CD4-positive, alpha-beta T cell (primary cell): ENCODE measurements at regions not wholly inside any gene's neighbourhood (a gene's known extent, or its start where the extent isn't known, plus 50 kb on each side); places are given as distances from the start of the nearest gene placed in this dataset.

Experiments used
- ATAC-seq: fragments of 200-7000 bp; cut with Tn5 transposase; one replicate; pipeline ENCODE4 v1.10.0; 2022; ENCODE audit warnings: mild to moderate bottlenecking; ENCODE audit not compliant: poor library complexity
- CTCF ChIA-PET: fragments of 350-600 bp; sonication (Branson Sonifier 250); formaldehyde crosslinking; loops from one replicate; lab custom pipeline; 2021; ENCODE audit warnings: antibody characterized with exemption, inconsistent platforms; lab: Charles Lee
- POLR2A ChIA-PET: fragments of 350-600 bp; sonication (Branson Sonifier 250); formaldehyde crosslinking; loops from one replicate; lab custom pipeline; 2021; ENCODE audit warnings: antibody characterized with exemption, inconsistent platforms; lab: Charles Lee
- DNase-seq, 14 experiments: peaks; one replicate each; pipeline ENCODE4 v3.0.0-alpha.2; 2013 to 2020; ENCODE audit warnings: mixed read lengths in 2 of 14
- H3K27ac ChIP-seq, 2 donors: one replicate each; pipeline versions ENCODE4 v1.5.1 to v1.7.0; 2013; ENCODE audit warnings: low read length in 2 of 2, low read depth in 1 of 2, mild to moderate bottlenecking in 1 of 2
- H3K27me3 ChIP-seq, 2 experiments: 1 replicate in 1 of 2; 2 replicates in 1 of 2; pipeline versions ENCODE4 v1.6.1 to v1.7.0; 2013; ENCODE audit warnings: low read length in 2 of 2, control low read depth in 1 of 2, mild to moderate bottlenecking in 1 of 2, moderate library complexity in 1 of 2; ENCODE audit not compliant: insufficient read depth in 2 of 2, control insufficient read depth in 1 of 2
- H3K36me3 ChIP-seq: one replicate; pipeline ENCODE4 v1.6.1; 2013; ENCODE audit warnings: low read length, control low read depth; ENCODE audit not compliant: insufficient read depth
- H3K4me1 ChIP-seq: one replicate; pipeline ENCODE4 v1.6.1; 2013; ENCODE audit warnings: low read length, control low read depth; ENCODE audit not compliant: insufficient read depth
- H3K4me3 ChIP-seq: one replicate; pipeline ENCODE4 v1.5.1; 2013; ENCODE audit warnings: mild to moderate bottlenecking, low read length, moderate library complexity
- H3K9me3 ChIP-seq, 2 experiments: 1 replicate in 1 of 2; 2 replicates in 1 of 2; pipeline versions ENCODE4 v1.6.1 to v1.7.0; 2013; ENCODE audit warnings: low read length in 2 of 2, mild to moderate bottlenecking in 2 of 2, control low read depth in 1 of 2, moderate library complexity in 1 of 2; ENCODE audit not compliant: control insufficient read depth in 1 of 2, insufficient read depth in 1 of 2
- H3K27ac Mint-ChIP-seq: one replicate; pipeline ENCODE4 v1.8.0; 2020; ENCODE audit warnings: mixed read lengths
- H3K27me3 Mint-ChIP-seq: one replicate; pipeline ENCODE4 v1.8.0; 2021; ENCODE audit warnings: mixed read lengths
- H3K36me3 Mint-ChIP-seq: one replicate; pipeline ENCODE4 v1.8.0; 2021; ENCODE audit warnings: low read depth, mixed read lengths
- H3K4me1 Mint-ChIP-seq: one replicate; pipeline ENCODE4 v1.8.0; 2021; ENCODE audit warnings: low read depth, mixed read lengths
- H3K4me3 Mint-ChIP-seq: one replicate; pipeline ENCODE4 v1.8.0; 2020; ENCODE audit warnings: mild to moderate bottlenecking, mixed read lengths
- H3K9me3 Mint-ChIP-seq: one replicate; pipeline ENCODE4 v1.8.0; 2020; ENCODE audit warnings: mixed read lengths
- CTCF ChIP-seq: fragments of 200-600 bp; IDR thresholded peaks from one replicate; pipeline ENCODE4 v1.8.0; 2022; ENCODE audit warnings: antibody characterized with exemption, mild to moderate bottlenecking
- intact Hi-C, 2 experiments: fragments of 100-400 bp; cut with DNase I in 1 of 2; cut with micrococcal nuclease in 1 of 2; formaldehyde crosslinking; loops; one replicate each; pipeline versions ENCODE4 v1.15.1 to v1.9.0; 2023 to 2025; cut with DNase I, micrococcal nuclease

- no peak for ATAC-seq
- CTCF ChIA-PET, result no interaction called here
- no peaks in the 10 kb centered on the region for H3K36me3 ChIP-seq
- H3K36me3 Mint-ChIP-seq, result no peaks in the 10 kb centered on the region
- no peak overlapping the region for H3K4me3 ChIP-seq
- H3K4me3 Mint-ChIP-seq, result no peak overlapping the region
- no peaks in the 10 kb centered on the region for H3K9me3 Mint-ChIP-seq
- H3K27ac Mint-ChIP-seq, result no peak overlapping the region
- H3K27ac ChIP-seq, result no peak overlapping the region
- H3K27me3 ChIP-seq, result peaks cover 7 to 11% of the 10 kb centered on the region in 2 experiments
- no peaks in the 10 kb centered on the region for H3K4me1 ChIP-seq
- no peak for TF ChIP-seq CTCF
- intact Hi-C loops, result no loop called here
- H3K27me3 Mint-ChIP-seq, result peaks cover 19% of the 10 kb centered on the region
- no peak for DNase-seq
- peaks cover 0 to 25% of the 10 kb centered on the region in 2 experiments for H3K9me3 ChIP-seq
- no peaks in the 10 kb centered on the region for H3K4me1 Mint-ChIP-seq
- POLR2A ChIA-PET, result no interaction called here
Observed at GRCh38 chr22:47343611-47344010, 581.2 kb downstream of the TBC1D22A start.

- H3K27me3 ChIP-seq, result peaks cover 7 to 11% of the 10 kb centered on the region in 2 experiments
- no peak for TF ChIP-seq CTCF
- CTCF ChIA-PET, result no interaction called here
- POLR2A ChIA-PET, result no interaction called here
- peaks cover 23% of the 10 kb centered on the region for H3K27me3 Mint-ChIP-seq
- no peak overlapping the region for H3K4me3 ChIP-seq
- no peak overlapping the region for H3K4me3 Mint-ChIP-seq
- no peaks in the 10 kb centered on the region for H3K4me1 Mint-ChIP-seq
- ATAC-seq (no peak), DNase-seq (no peak)
- H3K9me3 ChIP-seq, result peaks cover 0 to 25% of the 10 kb centered on the region in 2 experiments
- H3K27ac ChIP-seq, result no peak overlapping the region
- H3K27ac Mint-ChIP-seq, result no peak overlapping the region
- intact Hi-C loops, result no loop called here
- H3K4me1 ChIP-seq, result no peaks in the 10 kb centered on the region
- H3K36me3 Mint-ChIP-seq, result no peaks in the 10 kb centered on the region
- H3K9me3 Mint-ChIP-seq, result no peaks in the 10 kb centered on the region
- H3K36me3 ChIP-seq, result no peaks in the 10 kb centered on the region
Observed at GRCh38 chr22:47342446-47342845, 580.0 kb downstream of the TBC1D22A start.

GRCh38 chr22:47341464-47341863 lies 579.0 kb downstream of the TBC1D22A start:
- intact Hi-C loops, result no loop called here
- Histone ChIP-seq H3K9me3 (peaks cover 0 to 25% of the 10 kb centered on the region in 2 experiments), H3K4me3 (no peak overlapping the region), H3K36me3 (no peaks in the 10 kb centered on the region), H3K4me1 (no peaks in the 10 kb centered on the region), H3K27me3 (peaks cover 7 to 11% of the 10 kb centered on the region in 2 experiments), H3K27ac (no peak overlapping the region)
- Mint-ChIP-seq H3K4me1 (no peaks in the 10 kb centered on the region), H3K27ac (no peak overlapping the region), H3K36me3 (no peaks in the 10 kb centered on the region), H3K9me3 (no peaks in the 10 kb centered on the region), H3K27me3 (peaks cover 23% of the 10 kb centered on the region), H3K4me3 (no peak overlapping the region)
- DNase-seq, result no peak
- POLR2A ChIA-PET, result no interaction called here
- TF ChIP-seq CTCF, result no peak
- no peak for ATAC-seq
- CTCF ChIA-PET, result no interaction called here
